ENCODE measurements at regions not wholly inside any gene's neighbourhood (a gene's known extent, or its start where the extent isn't known, plus 50 kb on each side); places are given as distances from the start of the nearest gene placed in this dataset.

DNA sequence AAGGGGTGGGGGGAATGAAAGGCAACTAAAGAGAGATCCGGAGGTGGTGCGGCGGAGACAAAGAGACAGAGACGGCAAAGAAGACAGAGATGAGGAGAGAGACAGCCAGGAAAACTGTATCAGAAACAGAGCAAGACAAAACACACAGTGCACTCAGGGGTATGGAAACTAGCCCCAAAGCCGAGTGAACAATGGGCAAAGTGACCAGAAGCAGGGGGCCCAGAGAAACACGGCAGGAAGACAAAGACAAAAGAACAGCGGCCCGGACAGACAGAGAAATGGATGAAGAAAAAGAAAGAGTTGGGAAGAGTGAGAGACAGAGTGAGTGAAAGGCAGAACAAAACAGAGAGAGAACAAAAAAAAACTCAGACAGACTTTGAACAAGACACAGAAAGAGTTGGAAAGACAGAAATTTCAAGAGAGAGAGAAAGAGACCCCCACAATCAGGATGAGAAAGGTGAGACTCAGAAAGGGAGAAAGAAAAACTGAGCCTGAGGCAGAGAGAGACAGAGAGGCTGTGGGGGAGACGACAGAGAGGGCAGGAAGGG, 60.6 kb upstream of the PAX2 start:
- Histone ChIP-seq H3K9me3 (ENCODE audit: control insufficient read depth, low read depth, low read length) (no peaks in the 10 kb centered on the region), H3K9ac (ENCODE audit: control insufficient read depth, extremely low read depth, insufficient read depth, low read length) (no peak overlapping the region), H3K27ac (ENCODE audit: control insufficient read depth, insufficient read depth, low read length) (no peak overlapping the region), H3K27me3 (ENCODE audit: control insufficient read depth, extremely low read depth, insufficient read depth, low read length) (peaks cover 85% of the 10 kb centered on the region), H3K9me1 (ENCODE audit: control insufficient read depth, extremely low read depth, insufficient read depth, low read length) (no peaks in the 10 kb centered on the region), H3K36me3 (ENCODE audit: control insufficient read depth in 2 of 2, extremely low read depth in 1 of 2, insufficient read depth in 2 of 2, low read length in 2 of 2) (no peaks in the 10 kb centered on the region), H2AFZ (ENCODE audit: control insufficient read depth, low read length) (no peak overlapping the region), H4K20me1 (ENCODE audit: control insufficient read depth, extremely low read depth, insufficient read depth, low read length) (no peaks in the 10 kb centered on the region), H3K4me1 (ENCODE audit: control insufficient read depth, extremely low read depth, insufficient read depth, low read length) (no peaks in the 10 kb centered on the region), H3K4me2 (ENCODE audit: control insufficient read depth, extremely low read depth, insufficient read depth, low read depth, low read length) (no peak overlapping the region), H3K79me2 (ENCODE audit: control insufficient read depth, insufficient read depth, low read length) (no peaks in the 10 kb centered on the region), H3K4me3 (ENCODE audit: control insufficient read depth in 2 of 3, extremely low read depth in 1 of 3, insufficient read depth in 2 of 3, low read depth in 1 of 3, low read length in 3 of 3) (no peak overlapping the region)
- dilution Hi-C loops (cut with MboI; ENCODE audit: extremely low pct_ligation_motif_present, low sequenced_read_pairs), result no loop called here
- FAIRE-seq, result no peak
- TF ChIP-seq, protein P1, sequence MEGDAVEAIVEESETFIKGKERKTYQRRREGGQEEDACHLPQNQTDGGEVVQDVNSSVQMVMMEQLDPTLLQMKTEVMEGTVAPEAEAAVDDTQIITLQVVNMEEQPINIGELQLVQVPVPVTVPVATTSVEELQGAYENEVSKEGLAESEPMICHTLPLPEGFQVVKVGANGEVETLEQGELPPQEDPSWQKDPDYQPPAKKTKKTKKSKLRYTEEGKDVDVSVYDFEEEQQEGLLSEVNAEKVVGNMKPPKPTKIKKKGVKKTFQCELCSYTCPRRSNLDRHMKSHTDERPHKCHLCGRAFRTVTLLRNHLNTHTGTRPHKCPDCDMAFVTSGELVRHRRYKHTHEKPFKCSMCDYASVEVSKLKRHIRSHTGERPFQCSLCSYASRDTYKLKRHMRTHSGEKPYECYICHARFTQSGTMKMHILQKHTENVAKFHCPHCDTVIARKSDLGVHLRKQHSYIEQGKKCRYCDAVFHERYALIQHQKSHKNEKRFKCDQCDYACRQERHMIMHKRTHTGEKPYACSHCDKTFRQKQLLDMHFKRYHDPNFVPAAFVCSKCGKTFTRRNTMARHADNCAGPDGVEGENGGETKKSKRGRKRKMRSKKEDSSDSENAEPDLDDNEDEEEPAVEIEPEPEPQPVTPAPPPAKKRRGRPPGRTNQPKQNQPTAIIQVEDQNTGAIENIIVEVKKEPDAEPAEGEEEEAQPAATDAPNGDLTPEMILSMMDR (optimal IDR thresholded peaks at IDR 0.05 in 1 of 3, IDR thresholded peaks at IDR 0.05 in 1 of 3, conservative IDR thresholded peaks at IDR 0.05 in 1 of 3; ENCODE audit: extremely low read depth in 1 of 3, insufficient read depth in 2 of 3, low read length in 3 of 3), result no peak
- peak; percentile 72 for TF ChIP-seq EZH2 (IDR thresholded peaks at IDR 0.05; ENCODE audit: low read length)
- no peak for DNase-seq (ENCODE audit: low read depth, low spot score)

GRCh38 chr10:100685331-100685730, 60.1 kb upstream of the PAX2 start:
- dilution Hi-C loops (cut with MboI; ENCODE audit: extremely low pct_ligation_motif_present, low sequenced_read_pairs), result no loop called here
- TF ChIP-seq EZH2 (IDR thresholded peaks at IDR 0.05; ENCODE audit: low read length), result no peak
- TF ChIP-seq, protein P1 (optimal IDR thresholded peaks at IDR 0.05 in 1 of 3, IDR thresholded peaks at IDR 0.05 in 1 of 3, conservative IDR thresholded peaks at IDR 0.05 in 1 of 3; ENCODE audit: extremely low read depth in 1 of 3, insufficient read depth in 2 of 3, low read length in 3 of 3), result no peak
- DNase-seq (ENCODE audit: low read depth, low spot score) (no peak), FAIRE-seq (no peak)
- Histone ChIP-seq H4K20me1 (ENCODE audit: control insufficient read depth, extremely low read depth, insufficient read depth, low read length) (no peaks in the 10 kb centered on the region), H3K4me2 (ENCODE audit: control insufficient read depth, extremely low read depth, insufficient read depth, low read depth, low read length) (no peak overlapping the region), H3K9ac (ENCODE audit: control insufficient read depth, extremely low read depth, insufficient read depth, low read length) (no peak overlapping the region), H3K9me1 (ENCODE audit: control insufficient read depth, extremely low read depth, insufficient read depth, low read length) (no peaks in the 10 kb centered on the region), H3K79me2 (ENCODE audit: control insufficient read depth, insufficient read depth, low read length) (no peaks in the 10 kb centered on the region), H3K27me3 (ENCODE audit: control insufficient read depth, extremely low read depth, insufficient read depth, low read length) (peaks cover 85% of the 10 kb centered on the region), H3K4me3 (ENCODE audit: control insufficient read depth in 2 of 3, extremely low read depth in 1 of 3, insufficient read depth in 2 of 3, low read depth in 1 of 3, low read length in 3 of 3) (no peak overlapping the region), H3K27ac (ENCODE audit: control insufficient read depth, insufficient read depth, low read length) (no peak overlapping the region), H3K4me1 (ENCODE audit: control insufficient read depth, extremely low read depth, insufficient read depth, low read length) (no peaks in the 10 kb centered on the region), H2AFZ (ENCODE audit: control insufficient read depth, low read length) (no peak overlapping the region), H3K36me3 (ENCODE audit: control insufficient read depth in 2 of 2, extremely low read depth in 1 of 2, insufficient read depth in 2 of 2, low read length in 2 of 2) (no peaks in the 10 kb centered on the region), H3K9me3 (ENCODE audit: control insufficient read depth, low read depth, low read length) (no peaks in the 10 kb centered on the region)
